Inferior parietal cortex (tissue), 1 donor: ENCODE measurements at regions not wholly inside any gene's neighbourhood (a gene's known extent, or its start where the extent isn't known, plus 50 kb on each side); places are given as distances from the start of the nearest gene placed in this dataset.
"Not testable (repeated sequence)": the region's sequence is repeated elsewhere in the genome, so short reads cannot be mapped to it uniquely, and the experiment has no call there.

Experiments
- DNase-seq: peaks from one replicate; pipeline ENCODE4 v3.0.0-alpha.2; 2016; ENCODE audit errors: extremely low spot score

- no peak for DNase-seq
Observed at GRCh38 chr7:112982441-112983063, 104.1 kb downstream of the GPR85 start.

GRCh38 chr7:112981966-112982365 is 104.7 kb downstream of the GPR85 start:
- no peak for DNase-seq

GRCh38 chr7:112979055-112979454 is 107.6 kb downstream of the GPR85 start:
- not testable (repeated sequence) for DNase-seq

GRCh38 chr7:112977244-112977955 is 109.2 kb downstream of the GPR85 start:
- not testable (repeated sequence) for DNase-seq

GRCh38 chr7:112970771-112971170 is 115.9 kb downstream of the GPR85 start:
- no peak for DNase-seq

- DNase-seq: no peak
Observed at GRCh38 chr7:112969946-112970345, 116.7 kb downstream of the GPR85 start.

- DNase-seq: no peak
Observed at GRCh38 chr7:112965506-112965905, 121.1 kb downstream of the GPR85 start.

GRCh38 chr7:112963634-112964033 is 123.0 kb downstream of the GPR85 start:
- no peak for DNase-seq

- no peak for DNase-seq
Observed at GRCh38 chr7:112962815-112963214, 123.8 kb downstream of the GPR85 start.

GRCh38 chr7:112959276-112959675 is 127.4 kb downstream of the GPR85 start:
- DNase-seq: no peak

- DNase-seq: no peak
Observed at GRCh38 chr7:112958775-112959174, 127.9 kb downstream of the GPR85 start.

- DNase-seq: no peak
Observed at GRCh38 chr7:112957901-112958300, 128.7 kb downstream of the GPR85 start.

- DNase-seq: not testable (repeated sequence)
Observed at GRCh38 chr7:112953031-112953430, 133.6 kb downstream of the GPR85 start.

- no peak for DNase-seq
Observed at GRCh38 chr7:112951070-112951469, 135.6 kb downstream of the GPR85 start.

- not testable (repeated sequence) for DNase-seq
Observed at GRCh38 chr7:112949682-112950081, 136.9 kb downstream of the GPR85 start.

- DNase-seq: no peak
Observed at GRCh38 chr7:112946350-112946749, 140.3 kb downstream of the GPR85 start.

- DNase-seq: no peak
Observed at GRCh38 chr7:112945046-112945445, 141.6 kb downstream of the GPR85 start.

GRCh38 chr7:112942981-112943380 is 143.6 kb downstream of the GPR85 start:
- no peak for DNase-seq

GRCh38 chr7:112942125-112942524 is 144.5 kb downstream of the GPR85 start:
- not testable (repeated sequence) for DNase-seq

- DNase-seq: no peak
Observed at GRCh38 chr7:112940314-112940732, 146.3 kb downstream of the GPR85 start.

GRCh38 chr7:112939574-112940313 is 146.9 kb downstream of the GPR85 start:
- DNase-seq: peak; percentile 99

- peak; percentile 21 for DNase-seq
Observed at GRCh38 chr7:112938863-112939573, 147.6 kb downstream of the GPR85 start.
